K562 (cell line): ENCODE measurements at regions not wholly inside any gene's neighbourhood (a gene's known extent, or its start where the extent isn't known, plus 50 kb on each side); places are given as distances from the start of the nearest gene placed in this dataset.

Experiments used
- ATAC-seq: fragments of 200-7000 bp; cut with Tn5 transposase; 3 replicates; pipeline ENCODE4 v1.9.1; 2020; ENCODE audit warnings: moderate library complexity
- BruUV-seq: library from RNA; stranded (reverse); fragments of 400-500 nt; replicated peaks from 2 replicates; lab custom pipeline; 2021; lab: Mats Ljungman, UMichigan
- CTCF ChIA-PET: fragments of 300-600 bp; formaldehyde crosslinking; extraction: SDS; loops from one replicate; lab custom pipeline; 2021; ENCODE audit warnings: low intra/inter-chr PET ratio; lab: Yijun Ruan, JAX
- POLR2A ChIA-PET: fragments of 300-600, 350-650 bp; sonication (Branson Sonifier 250); formaldehyde crosslinking; extraction: SDS; loops from one replicate; lab custom pipeline; 2021; ENCODE audit warnings: antibody characterized with exemption, inconsistent platforms; lab: Yijun Ruan, JAX
- DNase-seq, 4 experiments: peaks; one replicate each; pipeline versions ENCODE4 v3.0.0 to v3.0.0-alpha.2; 2011 to 2018; ENCODE audit warnings: low spot score in 3 of 4, mixed read lengths in 3 of 4; ENCODE audit errors: extremely low read depth in 1 of 4
- FAIRE-seq: peaks from 2 replicates; lab custom pipeline; 2011; peaks lifted over from hg19 to GRCh38; lab: Jason Lieb, UNC
- H2AFZ ChIP-seq: 2 replicates; pipeline ENCODE4 v1.6.0; 2011; ENCODE audit warnings: low read depth, low read length, control low read depth, inconsistent platforms
- H3K27ac ChIP-seq: fragments of 200-600 bp; 3 replicates; pipeline ENCODE4 v1.8.0; 2011; ENCODE audit warnings: low read depth, mild to moderate bottlenecking, control low read depth, inconsistent platforms, low read length, moderate library complexity, mixed read lengths; ENCODE audit errors: extremely low read depth
- H3K27me3 ChIP-seq, 2 experiments: fragments of 300-600 bp in 1 of 2; 2 replicates in 1 of 2; 3 replicates in 1 of 2; pipeline versions ENCODE4 v1.6.0 to v1.8.0; 2011; ENCODE audit warnings: inconsistent platforms in 2 of 2, low read length in 2 of 2, mild to moderate bottlenecking in 1 of 2, mixed read lengths in 1 of 2, moderate library complexity in 1 of 2; ENCODE audit not compliant: control insufficient read depth in 2 of 2, insufficient read depth in 2 of 2
- H3K36me3 ChIP-seq: fragments of 300-600 bp; 3 replicates; pipeline ENCODE4 v1.8.0; 2011; ENCODE audit warnings: mild to moderate bottlenecking, low read length, inconsistent platforms; ENCODE audit not compliant: control insufficient read depth, insufficient read depth
- H3K4me1 ChIP-seq, 2 experiments: fragments of 200-600 bp in 1 of 2; replicated peaks in 1 of 2; 2 replicates in 1 of 2; 3 replicates in 1 of 2; pipeline versions ENCODE4 v1.5.1 to v1.8.0; 2011; ENCODE audit warnings: inconsistent platforms in 2 of 2, low read length in 2 of 2, mild to moderate bottlenecking in 1 of 2, mixed read lengths in 1 of 2, moderate library complexity in 1 of 2; ENCODE audit not compliant: control insufficient read depth in 2 of 2, insufficient read depth in 2 of 2
- H3K4me2 ChIP-seq: 2 replicates; pipeline ENCODE4 v1.6.1; 2011; ENCODE audit warnings: low read length, control low read depth, inconsistent platforms, mixed read lengths; ENCODE audit not compliant: insufficient read depth
- H3K4me3 ChIP-seq: fragments of 200-600 bp; sonication (generic), shearing (Covaris generic); 2 replicates; pipeline ENCODE4 v1.5.1; 2016; ENCODE audit warnings: control low read depth, inconsistent platforms
- H3K79me2 ChIP-seq: fragments of 200-600 bp; 3 replicates; pipeline ENCODE4 v1.8.0; 2011; ENCODE audit warnings: low read length, inconsistent platforms; ENCODE audit not compliant: control insufficient read depth, insufficient read depth
- H3K9ac ChIP-seq, 2 experiments: 2 replicates each; pipeline versions ENCODE4 v1.6.0 to v1.6.1; 2011; ENCODE audit warnings: low read depth in 2 of 2, low read length in 2 of 2, control low read depth in 1 of 2, inconsistent platforms in 1 of 2, mild to moderate bottlenecking in 1 of 2, mixed read lengths in 1 of 2; ENCODE audit not compliant: insufficient read depth in 1 of 2
- H3K9me1 ChIP-seq: one replicate; pipeline ENCODE4 v1.6.0; 2011; ENCODE audit warnings: inconsistent platforms, mild to moderate bottlenecking, low read length, moderate library complexity; ENCODE audit not compliant: control insufficient read depth, insufficient read depth
- H3K9me3 ChIP-seq: replicated peaks from 2 replicates; pipeline ENCODE4 v1.5.1; 2011; ENCODE audit warnings: low read depth, low read length, inconsistent platforms; ENCODE audit not compliant: control insufficient read depth, insufficient read depth
- H4K20me1 ChIP-seq: replicated peaks from 2 replicates; pipeline ENCODE4 v1.6.1; 2011; ENCODE audit warnings: low read length, inconsistent platforms, mixed read lengths; ENCODE audit not compliant: control insufficient read depth, insufficient read depth
- CREB3 ChIP-seq: fragments of 450-650 bp; conservative IDR thresholded peaks from 2 replicates; pipeline ENCODE4 v1.6.1; 2016; ENCODE audit warnings: missing genetic modification characterization, low read depth, mild to moderate bottlenecking, missing compliant biosample characterization, moderate library complexity
- CSDE1 ChIP-seq, 2 experiments: fragments of 450-650 bp; IDR thresholded peaks; 2 replicates each; pipeline ENCODE4 v1.6.1; 2016; ENCODE audit warnings: mild to moderate bottlenecking in 1 of 2
- E4F1 ChIP-seq: fragments of 250-450 bp; sonication (Bioruptor Pico); IDR thresholded peaks from 2 replicates; pipeline ENCODE4 v1.5.0; 2021; ENCODE audit warnings: mild to moderate bottlenecking, borderline replicate concordance
- ELF4 ChIP-seq: fragments of 450-650 bp; formaldehyde crosslinking; IDR thresholded peaks from 2 replicates; pipeline ENCODE4 v1.4.0; 2022; ENCODE audit warnings: missing genetic modification characterization
- GTF2B ChIP-seq: IDR thresholded peaks from 2 replicates; pipeline ENCODE4 v1.6.1; 2011; ENCODE audit not compliant: insufficient read length; ENCODE audit errors: extremely low read depth
- HDAC2 ChIP-seq: fragments of 450-650 bp; IDR thresholded peaks from 2 replicates; pipeline ENCODE4 v1.6.1; 2016; ENCODE audit warnings: mild to moderate bottlenecking
- HNRNPK ChIP-seq: fragments of 200-400 bp; formaldehyde crosslinking; IDR thresholded peaks from one replicate; pipeline ENCODE4 v1.6.1; 2018; ENCODE audit warnings: mild to moderate bottlenecking, low read depth, low read length; ENCODE audit not compliant: poor library complexity, severe bottlenecking
- KDM4B ChIP-seq, 2 experiments: fragments of 450-650 bp in 1 of 2; sonication (generic) in 1 of 2; IDR thresholded peaks; 2 replicates each; pipeline ENCODE4 v1.6.1; 2016 to 2017; ENCODE audit warnings: borderline replicate concordance in 2 of 2, antibody characterized with exemption in 1 of 2, low read depth in 1 of 2, mild to moderate bottlenecking in 1 of 2
- PHB ChIP-seq: fragments of 250-450 bp; sonication (Bioruptor Pico); IDR thresholded peaks from 2 replicates; pipeline ENCODE4 v1.5.0; 2021
- PHTF2 ChIP-seq: fragments of 250-450 bp; sonication (Bioruptor Pico); IDR thresholded peaks from 2 replicates; pipeline ENCODE4 v1.5.0; 2021; ENCODE audit warnings: mild to moderate bottlenecking
- PTTG1 ChIP-seq: fragments of 450-650 bp; IDR thresholded peaks from 2 replicates; pipeline ENCODE4 v1.6.1; 2016; ENCODE audit warnings: low read depth, mild to moderate bottlenecking, missing genetic modification characterization, missing compliant biosample characterization
- SIN3A ChIP-seq, 2 experiments: fragments of 150-350 bp in 1 of 2; IDR thresholded peaks; 2 replicates each; pipeline ENCODE4 v1.6.1; 2011 to 2016; ENCODE audit warnings: borderline replicate concordance in 2 of 2, low read depth in 2 of 2, low read length in 2 of 2, mild to moderate bottlenecking in 2 of 2, moderate library complexity in 2 of 2; ENCODE audit not compliant: control insufficient read depth in 1 of 2
- SP1 ChIP-seq: sonication (generic); formaldehyde crosslinking; IDR thresholded peaks from 2 replicates; pipeline ENCODE4 v1.8.1; 2022; ENCODE audit warnings: mild to moderate bottlenecking, missing genetic modification reagents
- TARDBP ChIP-seq: fragments of 450-650 bp; IDR thresholded peaks from 2 replicates; pipeline ENCODE4 v1.6.1; 2016
- TCF15 ChIP-seq: fragments of 250-450 bp; sonication (Bioruptor Pico); IDR thresholded peaks from 2 replicates; pipeline ENCODE4 v1.8.0; 2022; ENCODE audit warnings: moderate library complexity, mild to moderate bottlenecking, inconsistent platforms
- ZBTB33 ChIP-seq: sonication (generic); formaldehyde crosslinking; IDR thresholded peaks from 2 replicates; pipeline ENCODE4 v1.8.1; 2023; ENCODE audit warnings: mild to moderate bottlenecking, missing genetic modification reagents
- WGBS: fragments of 100-300 bp; shearing (Covaris generic); methylation state at CpG from one replicate; pipeline ENCODE4 v1.1.6; 2016; ENCODE audit warnings: low coverage, mixed read lengths; ENCODE audit not compliant: insufficient coverage; ENCODE audit errors: missing lambda C conversion rate; 5-methylcytosine and 5-hydroxymethylcytosine counted together
- in situ Hi-C: fragments of 300-500 bp; cut with MboI; formaldehyde crosslinking; loops from 4 replicates; pipeline ENCODE4 v1.15.0; 2018; ENCODE audit warnings: inconsistent platforms, mixed read lengths
- intact Hi-C: fragments of 100-400 bp; cut with micrococcal nuclease; formaldehyde crosslinking; loops from 2 replicates; pipeline ENCODE4 v1.14.2; 2022

- no peak for TF ChIP-seq TARDBP
- no peak for TF ChIP-seq KDM4B (IDR thresholded peaks at IDR 0.05; ENCODE audit: borderline replicate concordance in 2 of 2, low read depth in 1 of 2)
- TF ChIP-seq PHB = no peak
- no peak for TF ChIP-seq TCF15 (CRISPR knock-in tag)
Observed at GRCh38 chr10:108662975-108663374, 1260.3 kb downstream of the XPNPEP1 start (continued).

- 0% methylated on average over 4 of the region's 4 CpGs for WGBS
- no peak overlapping the region for H2AFZ ChIP-seq
- TF ChIP-seq SP1 (CRISPR knock-in tag) = no peak
- TF ChIP-seq CREB3 (tag) = no peak
- TF ChIP-seq ELF4 = no peak
- TF ChIP-seq SIN3A (IDR thresholded peaks at IDR 0.05; ENCODE audit: borderline replicate concordance in 2 of 2, control insufficient read depth in 1 of 2, low read depth in 2 of 2, low read length in 2 of 2) = no peak
- no peak for TF ChIP-seq ZBTB33 (CRISPR knock-in tag)
- TF ChIP-seq HNRNPK = no peak
- no peak for TF ChIP-seq CSDE1 (IDR thresholded peaks at IDR 0.05)
- TF ChIP-seq GTF2B = no peak
- TF ChIP-seq PHTF2 (CRISPR knock-in tag) = no peak
- TF ChIP-seq HDAC2 = no peak
- no peak for TF ChIP-seq PTTG1 (tag)
- no peak for TF ChIP-seq E4F1 (CRISPR knock-in tag)
Observed at GRCh38 chr10:108655057-108655456, 1268.3 kb downstream of the XPNPEP1 start.

More at GRCh38 chr10:108655057-108655456, 1268.3 kb downstream of the XPNPEP1 start:
- Histone ChIP-seq H3K27ac (no peak overlapping the region), H3K9me1 (no peaks in the 10 kb centered on the region), H3K9ac (no peak overlapping the region), H3K79me2 (no peaks in the 10 kb centered on the region), H3K9me3 (0 out of 2 replicates have a peak, but pooled peaks cover 2% of the 10 kb centered on the region), H3K36me3 (no peaks in the 10 kb centered on the region), H3K4me1 (no peaks in the 10 kb centered on the region), H3K4me3 (no peak overlapping the region), H3K27me3 (no peaks in the 10 kb centered on the region), H3K4me2 (no peak overlapping the region), H4K20me1 (no peaks in the 10 kb centered on the region)
- intact Hi-C loops (no loop called here), in situ Hi-C loops (no loop called here)
- CTCF ChIA-PET = no interaction called here
- FAIRE-seq = no peak
- no TSS peak for BruUV-seq
- no peak for ATAC-seq
- POLR2A ChIA-PET = no interaction called here
- no peak for DNase-seq
